HepG2 (cell line): ENCODE measurements at regions not wholly inside any gene's neighbourhood (a gene's known extent, or its start where the extent isn't known, plus 50 kb on each side); places are given as distances from the start of the nearest gene placed in this dataset.
A peak's percentile ranks its signal among the peaks of the same experiment; 100 is the strongest.

Experiments used
- ATAC-seq: fragments of 200-7000 bp; cut with Tn5 transposase; 3 replicates; pipeline ENCODE4 v1.9.1; 2020; ENCODE audit warnings: mild to moderate bottlenecking, moderate library complexity
- BruUV-seq: library from RNA; stranded (reverse); fragments of 400-500 nt; replicated peaks from 2 replicates; lab custom pipeline; 2021; lab: Mats Ljungman, UMichigan
- CTCF ChIA-PET: fragments of 300-600 bp; formaldehyde crosslinking; extraction: SDS; loops from one replicate; lab custom pipeline; 2021; ENCODE audit warnings: low total read pairs, inconsistent platforms, low intra/inter-chr PET ratio; lab: Yijun Ruan, JAX
- POLR2A ChIA-PET: fragments of 350-600 bp; sonication (Branson Sonifier 250); formaldehyde crosslinking; loops from one replicate; lab custom pipeline; 2020; ENCODE audit warnings: antibody characterized with exemption, inconsistent platforms; lab: Yijun Ruan, JAX
- DNase-seq: peaks from one replicate; pipeline ENCODE4 v3.0.0-alpha.2; 2015; ENCODE audit warnings: low spot score
- FAIRE-seq: peaks from 3 replicates; lab custom pipeline; 2011; peaks lifted over from hg19 to GRCh38; lab: Jason Lieb, UNC
- H2AFZ ChIP-seq: one replicate; pipeline ENCODE4 v1.6.1; 2011; ENCODE audit warnings: low read length, inconsistent platforms
- H3K27ac ChIP-seq: fragments of 300-600 bp; 3 replicates; pipeline ENCODE4 v1.8.0; 2011; ENCODE audit warnings: mixed run types, mild to moderate bottlenecking, mixed read lengths, low read length, inconsistent platforms; ENCODE audit not compliant: insufficient read depth; ENCODE audit errors: extremely low read length
- H3K27me3 ChIP-seq, 2 experiments: fragments of 200-600 bp in 1 of 2; 2 replicates in 1 of 2; 3 replicates in 1 of 2; pipeline versions ENCODE4 v1.6.0 to v1.8.0; 2011; ENCODE audit warnings: low read length in 2 of 2, mild to moderate bottlenecking in 2 of 2, moderate library complexity in 2 of 2, inconsistent platforms in 1 of 2; ENCODE audit not compliant: insufficient read depth in 2 of 2, control insufficient read depth in 1 of 2
- H3K36me3 ChIP-seq, 2 experiments: fragments of 200-600 bp in 1 of 2; replicated peaks in 1 of 2; 2 replicates in 1 of 2; 3 replicates in 1 of 2; pipeline versions ENCODE4 v1.5.1 to v1.8.0; 2011; ENCODE audit warnings: low read length in 2 of 2, inconsistent platforms in 1 of 2; ENCODE audit not compliant: insufficient read depth in 2 of 2, control insufficient read depth in 1 of 2
- H3K4me1 ChIP-seq: 2 replicates; pipeline ENCODE4 v1.5.1; 2012; ENCODE audit warnings: low read length, inconsistent platforms; ENCODE audit not compliant: insufficient read depth
- H3K4me2 ChIP-seq: 2 replicates; pipeline ENCODE4 v1.6.0; 2011; ENCODE audit warnings: low read depth, low read length, inconsistent platforms
- H3K4me3 ChIP-seq, 3 experiments: fragments of 200-600 bp in 1 of 3; sonication (generic), shearing (Covaris generic) in 1 of 3; replicated peaks in 1 of 3; 2 replicates each; pipeline ENCODE4 v1.5.1; 2011 to 2016; ENCODE audit warnings: low read length in 3 of 3, inconsistent platforms in 2 of 3, low read depth in 2 of 3, mild to moderate bottlenecking in 2 of 3, control low read depth in 1 of 3, mixed read lengths in 1 of 3; ENCODE audit not compliant: insufficient read depth in 1 of 3
- H3K79me2 ChIP-seq: one replicate; pipeline ENCODE4 v1.6.1; 2011; ENCODE audit warnings: low read length, inconsistent platforms; ENCODE audit not compliant: insufficient read depth
- H3K9ac ChIP-seq: 2 replicates; pipeline ENCODE4 v1.6.0; 2011; ENCODE audit warnings: mild to moderate bottlenecking, low read depth, low read length, inconsistent platforms; ENCODE audit not compliant: insufficient read depth
- H3K9me3 ChIP-seq: 2 replicates; pipeline ENCODE4 v1.5.1; 2012; ENCODE audit warnings: mild to moderate bottlenecking, low read length
- H4K20me1 ChIP-seq: 2 replicates; pipeline ENCODE4 v1.6.0; 2011; ENCODE audit warnings: inconsistent platforms, mild to moderate bottlenecking, low read length, moderate library complexity; ENCODE audit not compliant: insufficient read depth
- ARID4A ChIP-seq: sonication (generic); formaldehyde crosslinking; IDR thresholded peaks from 2 replicates; pipeline ENCODE4 v1.5.0; 2020; ENCODE audit warnings: mild to moderate bottlenecking, missing genetic modification reagents, borderline replicate concordance
- ASH2L ChIP-seq: fragments of 300-600, 200-600 bp; sonication (generic); IDR thresholded peaks from 2 replicates; pipeline ENCODE4 v1.7.0; 2017; ENCODE audit warnings: low read depth, mild to moderate bottlenecking, moderate library complexity, mixed read lengths, low read length; ENCODE audit not compliant: insufficient read length
- ATF7 ChIP-seq, 2 experiments: fragments of 450-650 bp in 1 of 2; sonication (generic) in 1 of 2; formaldehyde crosslinking in 1 of 2; IDR thresholded peaks; 2 replicates each; pipeline versions ENCODE4 v1.4.0 to v1.6.1; 2016 to 2020; ENCODE audit warnings: antibody characterized with exemption in 1 of 2, mild to moderate bottlenecking in 1 of 2, missing genetic modification reagents in 1 of 2
- BRCA1 ChIP-seq: sonication (generic); formaldehyde crosslinking; IDR thresholded peaks from 2 replicates; pipeline ENCODE4 v1.4.0; 2020; ENCODE audit warnings: missing genetic modification reagents
- CEBPB ChIP-seq: IDR thresholded peaks from 2 replicates; pipeline ENCODE4 v1.6.1; 2011; ENCODE audit warnings: low read depth, low read length, improper control_type of control experiment, borderline replicate concordance
- ELF1 ChIP-seq: sonication (generic); formaldehyde crosslinking; IDR thresholded peaks from 2 replicates; pipeline ENCODE4 v1.4.0; 2020; ENCODE audit warnings: missing genetic modification reagents
- ELF4 ChIP-seq: sonication (generic); formaldehyde crosslinking; IDR thresholded peaks from 2 replicates; pipeline ENCODE4 v1.5.0; 2020; ENCODE audit warnings: missing genetic modification reagents, mild to moderate bottlenecking, moderate library complexity, borderline replicate concordance
- HES4 ChIP-seq: sonication (generic); formaldehyde crosslinking; IDR thresholded peaks from 2 replicates; pipeline ENCODE4 v1.9.0; 2021; ENCODE audit warnings: mild to moderate bottlenecking, missing genetic modification reagents, borderline replicate concordance
- KAT8 ChIP-seq: IDR thresholded peaks from 2 replicates; pipeline ENCODE4 v1.6.1; 2016; ENCODE audit warnings: missing genetic modification reagents, missing compliant biosample characterization
- NFIB ChIP-seq: sonication (generic); formaldehyde crosslinking; IDR thresholded peaks from 2 replicates; pipeline ENCODE4 v1.9.0; 2021; ENCODE audit warnings: missing genetic modification reagents, mild to moderate bottlenecking, borderline replicate concordance
- SMC3 ChIP-seq: IDR thresholded peaks from 2 replicates; pipeline ENCODE4 v1.6.1; 2011; ENCODE audit warnings: low read length, improper control_type of control experiment
- ZEB1 ChIP-seq: IDR thresholded peaks from 2 replicates; pipeline ENCODE4 v1.6.1; 2012; ENCODE audit warnings: mild to moderate bottlenecking, low read depth, inconsistent platforms; ENCODE audit not compliant: insufficient replicate concordance
- ZNF44 ChIP-seq: sonication (generic); formaldehyde crosslinking; IDR thresholded peaks from 2 replicates; pipeline ENCODE4 v1.5.1; 2020; ENCODE audit warnings: mild to moderate bottlenecking, missing genetic modification reagents
- ZNF83 ChIP-seq: sonication (generic); formaldehyde crosslinking; IDR thresholded peaks from 2 replicates; pipeline ENCODE4 v1.4.0; 2020; ENCODE audit warnings: missing genetic modification reagents, mild to moderate bottlenecking, borderline replicate concordance
- ZXDC ChIP-seq: sonication (generic); formaldehyde crosslinking; IDR thresholded peaks from 2 replicates; pipeline ENCODE4 v1.5.0; 2020; ENCODE audit warnings: mild to moderate bottlenecking, missing genetic modification reagents
- WGBS: methylation state at CpG from one replicate; pipeline ENCODE4 v1.1.6; 2017; ENCODE audit warnings: low lambda C conversion rate; 5-methylcytosine and 5-hydroxymethylcytosine counted together
- in situ Hi-C: cut with HindIII; loops from 2 replicates; pipeline ENCODE4 v1.10.0; 2017; ENCODE audit warnings: low pct_unique_long_range_greater_than_20kb; ENCODE audit not compliant: extremely low pct_ligation_motif_present
- intact Hi-C: fragments of 100-400 bp; cut with micrococcal nuclease; formaldehyde crosslinking; loops from one replicate; pipeline ENCODE4 v1.10.0; 2022; ENCODE audit not compliant: unreplicated experiment

DNA sequence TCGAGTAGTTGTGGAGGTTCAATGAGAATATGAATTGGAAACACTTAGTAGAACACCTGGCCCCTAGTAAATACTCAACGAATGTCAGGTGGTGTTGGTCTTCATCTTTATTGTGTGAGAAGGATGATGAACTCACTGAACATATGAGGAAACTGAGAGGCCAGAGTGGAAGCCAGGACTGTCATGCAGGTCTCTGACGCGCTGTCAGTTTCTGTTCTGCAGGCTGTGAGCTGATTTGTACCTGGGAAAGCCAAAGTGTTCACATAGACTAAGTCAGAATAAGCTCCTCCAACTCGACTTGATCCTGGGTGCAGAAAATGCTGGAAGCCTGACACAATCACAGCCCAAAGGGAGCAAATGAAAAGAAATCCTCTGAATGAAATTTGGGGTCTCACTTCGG lies 222.2 kb downstream of the LY86 start (continued):
- TF ChIP-seq ARID4A (CRISPR knock-in tag), result no peak
- TF ChIP-seq ELF1, result no peak
- TF ChIP-seq ELF4, result no peak
- TF ChIP-seq NFIB (CRISPR knock-in tag), result no peak
- TF ChIP-seq KAT8 (CRISPR knock-in tag), result no peak
- TF ChIP-seq ASH2L, result no peak

GRCh38 chr6:6811128-6812009 lies 222.8 kb downstream of the LY86 start:
- no TSS peak for BruUV-seq
- Histone ChIP-seq H3K9me3 (no peaks in the 10 kb centered on the region), H3K79me2 (no peaks in the 10 kb centered on the region), H3K27ac (no peak overlapping the region), H3K4me2 (peak overlapping the region; percentile 54), H3K27me3 (peaks cover 2 to 15% of the 10 kb centered on the region in 2 experiments; a peak in 4 of 5 replicates), H3K4me1 (peaks cover 25% of the 10 kb centered on the region), H3K4me3 (peak overlapping the region in 2 of 3 experiments; percentile 1 to 25; a peak in 2 of 6 replicates), H2AFZ (no peak overlapping the region), H4K20me1 (no peaks in the 10 kb centered on the region), H3K36me3 (no peaks in the 10 kb centered on the region), H3K9ac (no peak overlapping the region)
- FAIRE-seq (peak; percentile 43), ATAC-seq (peak; percentile 75), DNase-seq (peak; percentile 73)
- intact Hi-C loops, result no loop called here
- ChIA-PET CTCF (no interaction called here), POLR2A (no interaction called here)
- in situ Hi-C loops, result no loop called here
- WGBS, result 3% methylated on average over 16 of the region's 16 CpGs
- TF ChIP-seq ATF7 (IDR thresholded peaks at IDR 0.05), result peak; percentile 83
- TF ChIP-seq ATF7 (CRISPR knock-in tag; IDR thresholded peaks at IDR 0.05), result no peak
- no peak for TF ChIP-seq ZNF44 (CRISPR knock-in tag)
- TF ChIP-seq BRCA1 (CRISPR knock-in tag), result no peak
- TF ChIP-seq CEBPB, result peak; percentile 73
- no peak for TF ChIP-seq ZXDC (CRISPR knock-in tag)
- no peak for TF ChIP-seq HES4 (CRISPR knock-in tag)
- no peak for TF ChIP-seq ZNF83 (CRISPR knock-in tag)
- no peak for TF ChIP-seq ELF4
- TF ChIP-seq SMC3, result peak; percentile 23; the same call in 1 of the 2 replicates
- peak; percentile 72 for TF ChIP-seq ZEB1
